Muscle of leg (tissue), 3 donors: ENCODE measurements at regions not wholly inside any gene's neighbourhood (a gene's known extent, or its start where the extent isn't known, plus 50 kb on each side); places are given as distances from the start of the nearest gene placed in this dataset.
"Not testable (repeated sequence)": the region's sequence is repeated elsewhere in the genome, so short reads cannot be mapped to it uniquely, and the experiment has no call there.

Source experiments
- DNase-seq: peaks from one replicate; pipeline ENCODE4 v3.0.0; 2013
- H3K27ac ChIP-seq: one replicate; pipeline ENCODE4 v1.5.1; 2013; ENCODE audit warnings: mild to moderate bottlenecking, low read length, control low read depth
- H3K27me3 ChIP-seq: one replicate; pipeline ENCODE4 v1.6.1; 2013; ENCODE audit warnings: low read length; ENCODE audit not compliant: control insufficient read depth, insufficient read depth
- H3K36me3 ChIP-seq: one replicate; pipeline ENCODE4 v1.6.1; 2013; ENCODE audit warnings: low read length; ENCODE audit not compliant: control insufficient read depth, insufficient read depth
- H3K4me1 ChIP-seq: one replicate; pipeline ENCODE4 v1.6.1; 2013; ENCODE audit warnings: low read length; ENCODE audit not compliant: control insufficient read depth, insufficient read depth
- H3K4me3 ChIP-seq: one replicate; pipeline ENCODE4 v1.5.1; 2013; ENCODE audit warnings: low read length, control low read depth
- H3K9me3 ChIP-seq: replicated peaks from 2 replicates; pipeline ENCODE4 v1.6.1; 2013; ENCODE audit warnings: low read depth, low read length; ENCODE audit not compliant: control insufficient read depth
- WGBS: methylation state at CpG from one replicate; pipeline ENCODE4 v1.1.5; 2013; ENCODE audit warnings: missing lambda C conversion rate; ENCODE audit not compliant: insufficient coverage; 5-methylcytosine and 5-hydroxymethylcytosine counted together

DNA sequence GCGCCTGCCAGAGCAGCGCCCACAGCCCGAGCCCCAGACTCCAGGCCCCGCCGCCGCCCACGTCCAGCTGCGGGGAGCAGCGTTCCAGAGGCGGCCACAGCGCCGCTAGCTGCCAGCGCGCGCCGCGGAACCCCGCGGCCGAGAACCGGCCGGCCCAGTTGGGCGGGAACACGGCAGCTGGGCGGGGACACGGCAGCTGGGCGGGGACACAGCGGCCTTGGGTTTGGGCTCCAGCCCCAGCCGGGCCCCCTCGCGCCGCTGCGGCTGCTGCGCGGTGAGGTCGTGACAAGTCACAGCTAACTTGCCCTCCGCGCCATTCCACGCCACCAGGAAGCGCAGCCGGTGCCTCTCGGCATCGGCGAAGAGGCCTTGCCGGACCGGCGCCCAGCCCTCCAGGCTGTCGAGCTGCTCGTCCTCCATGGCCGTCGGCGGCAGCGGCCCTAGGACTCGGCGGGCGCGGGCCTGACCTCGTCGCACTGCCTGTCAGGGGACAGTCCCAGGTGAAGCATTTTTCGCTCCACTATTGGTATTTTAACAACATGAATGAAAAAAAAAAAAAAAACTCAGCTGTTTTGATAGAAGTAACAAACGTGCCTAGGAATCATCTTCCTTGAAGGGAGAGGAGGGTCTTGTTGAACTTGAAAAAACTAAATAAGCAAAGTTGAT, 56.6 kb upstream of the GOLGA8N start:
- no CpG with 5 or more reads among the region's 61 CpGs for WGBS
- not testable (repeated sequence) for H3K9me3 ChIP-seq, H3K4me1 ChIP-seq, H3K36me3 ChIP-seq, H3K27me3 ChIP-seq, H3K27ac ChIP-seq
- peak overlapping the region; percentile 28 for H3K4me3 ChIP-seq
- DNase-seq: peak; percentile 15

DNA sequence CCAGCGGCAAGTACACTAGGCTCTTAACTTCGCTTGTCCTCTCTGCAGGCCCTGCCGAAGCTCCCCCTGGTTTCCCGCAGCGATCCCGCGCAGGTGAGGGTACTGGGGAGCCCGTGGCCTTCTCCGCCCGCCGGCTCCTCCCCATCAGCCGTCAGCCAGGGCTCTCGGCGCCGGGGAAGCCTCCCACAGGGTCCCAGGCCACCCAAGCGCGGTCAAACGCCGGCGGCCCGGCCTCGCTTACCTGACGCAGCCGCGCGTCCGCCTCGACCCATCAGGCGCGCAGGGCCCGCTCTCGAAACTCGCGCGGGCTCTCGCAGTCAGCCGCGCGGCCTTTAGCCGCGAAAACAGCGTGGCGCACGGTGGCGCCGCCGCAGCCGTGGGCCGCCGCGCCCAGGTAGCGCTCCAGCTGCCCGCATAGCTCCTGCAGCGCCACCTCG, 57.2 kb upstream of the GOLGA8N start:
- H3K4me3 ChIP-seq, H3K27me3 ChIP-seq, H3K27ac ChIP-seq, DNase-seq, H3K36me3 ChIP-seq, H3K4me1 ChIP-seq, H3K9me3 ChIP-seq: not testable (repeated sequence)
- WGBS: no CpG with 5 or more reads among the region's 55 CpGs

DNA sequence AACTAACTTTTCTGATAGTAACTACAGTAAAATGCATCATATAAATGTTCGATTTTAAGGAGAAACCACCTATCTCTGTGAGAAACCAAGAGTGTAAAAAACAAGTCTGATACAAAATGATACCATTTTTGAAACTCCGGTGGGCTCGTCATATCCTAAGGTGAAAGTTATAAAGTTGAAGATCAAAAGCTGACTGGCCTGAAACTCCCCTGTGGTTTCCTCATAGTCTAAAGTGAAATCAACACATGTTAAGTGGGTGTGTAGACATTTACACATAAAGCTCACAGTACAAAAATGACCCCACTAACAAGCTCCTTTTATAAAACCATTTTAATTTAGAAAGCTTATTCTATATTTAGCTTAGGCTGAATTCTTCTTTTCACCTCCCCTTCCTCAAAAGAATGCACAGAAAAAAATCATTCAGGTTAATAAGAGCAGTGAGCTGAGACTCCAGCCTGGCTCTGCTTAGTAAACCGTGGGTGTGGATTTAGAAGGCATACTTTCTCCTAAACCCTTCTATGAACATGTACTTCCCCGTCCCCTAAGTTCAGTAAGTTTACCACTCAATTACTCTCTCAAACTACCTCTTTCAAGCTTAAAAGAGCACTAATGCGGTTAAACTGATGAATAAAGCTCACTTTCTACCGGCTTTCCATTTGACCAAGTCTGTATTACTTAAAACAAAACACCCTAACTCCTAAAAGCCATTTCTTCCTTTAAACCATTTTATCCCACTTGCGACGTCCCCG, 57.9 kb upstream of the GOLGA8N start:
- WGBS: no CpG with 5 or more reads among the region's 10 CpGs
- not testable (repeated sequence) for H3K4me3 ChIP-seq, H3K27me3 ChIP-seq

DNA sequence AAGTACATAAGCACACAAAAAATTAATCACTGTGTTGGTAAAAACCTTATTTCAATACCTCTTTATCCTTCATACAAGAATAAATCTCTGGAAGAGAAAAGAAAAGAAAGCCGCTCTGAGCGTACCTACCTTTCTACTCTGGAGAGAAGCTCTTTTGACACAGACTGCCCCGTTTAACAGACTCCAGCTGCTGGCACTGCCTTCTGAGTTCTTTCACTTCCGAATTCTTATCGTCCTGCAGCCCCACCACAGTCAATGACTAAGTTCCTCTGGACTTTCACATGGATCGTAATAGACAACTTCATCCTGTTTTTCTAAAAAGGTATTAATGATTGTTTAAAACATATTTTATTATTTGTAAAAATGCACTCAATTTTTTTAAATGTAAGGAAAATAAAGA, 67.5 kb upstream of the GOLGA8O start:
- H3K27ac ChIP-seq, H3K9me3 ChIP-seq, H3K36me3 ChIP-seq, H3K4me3 ChIP-seq, H3K27me3 ChIP-seq, H3K4me1 ChIP-seq, DNase-seq: not testable (repeated sequence)
- no CpG with 5 or more reads among the region's 6 CpGs for WGBS

More for the DNA sequence above, 57.9 kb upstream of the GOLGA8N start:
- not testable (repeated sequence) for DNase-seq, H3K9me3 ChIP-seq, H3K4me1 ChIP-seq, H3K36me3 ChIP-seq, H3K27ac ChIP-seq

DNA sequence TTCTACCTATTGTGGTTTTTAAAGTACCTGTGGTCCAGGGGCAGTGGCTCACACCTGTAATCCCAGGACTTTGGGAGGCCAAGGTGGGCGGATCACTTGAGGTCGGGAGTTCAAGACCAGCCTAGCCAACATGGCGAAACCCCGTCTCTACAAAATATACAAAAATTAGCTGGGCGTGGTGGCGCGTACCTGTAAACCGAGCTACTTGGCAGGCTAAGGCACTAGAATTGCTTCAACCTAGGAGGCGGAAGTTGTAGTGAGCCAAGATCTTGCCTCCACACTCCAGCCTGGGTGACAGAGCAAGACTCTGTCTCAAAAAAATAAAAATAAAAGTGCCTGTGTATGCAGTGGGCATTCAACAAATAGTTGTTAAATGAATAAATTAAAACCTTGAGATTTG, 67.0 kb upstream of the GOLGA8O start:
- not testable (repeated sequence) for H3K27ac ChIP-seq, H3K9me3 ChIP-seq, DNase-seq, H3K4me1 ChIP-seq, H3K36me3 ChIP-seq, H3K4me3 ChIP-seq, H3K27me3 ChIP-seq
- WGBS: 100% methylated on average over 5 of the region's 9 CpGs

DNA sequence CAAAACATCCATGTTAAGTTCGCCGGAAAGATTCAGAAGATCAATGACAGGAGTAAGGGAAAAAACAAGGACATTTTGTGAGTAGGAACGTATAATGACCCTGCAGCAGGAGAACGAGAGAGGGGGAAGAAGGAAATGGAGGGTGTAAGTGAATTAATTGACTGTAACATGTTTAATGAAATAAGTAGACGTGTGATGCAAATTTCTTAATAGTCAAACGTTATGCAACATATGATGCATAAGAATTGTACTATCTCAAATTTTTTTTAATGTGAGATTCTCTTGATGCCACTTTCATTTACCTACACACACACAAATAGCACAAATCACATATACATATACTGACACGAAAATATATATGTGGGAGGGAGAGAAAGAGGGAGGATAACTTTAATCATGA, 63.5 kb upstream of the GOLGA8O start:
- not testable (repeated sequence) for H3K9me3 ChIP-seq, H3K4me3 ChIP-seq, H3K4me1 ChIP-seq, H3K27ac ChIP-seq, H3K27me3 ChIP-seq, H3K36me3 ChIP-seq, DNase-seq
- 79% methylated on average over 2 of the region's 7 CpGs for WGBS

DNA sequence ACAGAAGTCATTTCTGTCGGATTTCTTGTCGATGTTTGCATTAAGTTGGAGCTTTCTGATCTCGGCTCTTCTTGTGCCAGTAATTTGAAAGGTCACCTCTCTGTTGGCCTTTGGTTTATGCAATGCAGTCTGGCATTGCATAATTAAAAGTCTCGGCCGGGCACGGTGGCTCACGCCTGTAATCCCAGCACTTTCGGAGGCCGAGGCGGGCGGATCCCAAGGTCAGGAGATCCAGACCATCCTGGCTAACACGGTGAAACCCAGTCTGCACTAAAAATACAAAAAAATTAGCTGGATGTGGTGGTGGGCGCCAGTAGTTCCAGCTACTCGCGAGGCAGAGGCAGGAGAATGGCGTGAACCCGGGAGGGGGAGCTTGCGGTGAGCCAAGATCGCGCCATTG, 62.6 kb upstream of the GOLGA8O start:
- not testable (repeated sequence) for DNase-seq, H3K27me3 ChIP-seq, H3K4me1 ChIP-seq, H3K36me3 ChIP-seq, H3K27ac ChIP-seq, H3K9me3 ChIP-seq, H3K4me3 ChIP-seq
- WGBS: 91% methylated on average over 8 of the region's 20 CpGs

DNA sequence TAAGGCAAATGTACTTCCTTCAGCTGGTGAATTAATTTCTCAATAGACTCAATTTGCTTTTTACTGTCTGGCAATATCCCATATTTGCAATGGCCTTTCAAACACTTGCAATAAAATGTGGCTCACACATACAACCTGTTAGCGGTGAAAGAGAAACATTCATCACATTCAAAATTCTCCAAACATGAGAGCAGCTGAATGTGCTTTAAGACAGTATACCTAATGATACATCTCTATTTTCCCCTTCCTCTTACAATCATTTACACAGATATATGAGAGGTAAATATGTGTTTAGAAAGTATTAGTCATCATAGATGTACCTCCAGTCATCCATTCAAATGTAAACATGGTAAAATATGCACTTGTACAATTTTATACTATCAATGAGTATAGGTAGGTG, 61.5 kb upstream of the GOLGA8O start:
- H3K9me3 ChIP-seq, H3K36me3 ChIP-seq, H3K27me3 ChIP-seq, DNase-seq, H3K4me1 ChIP-seq, H3K4me3 ChIP-seq, H3K27ac ChIP-seq: not testable (repeated sequence)
- no CpG with 5 or more reads among the region's 1 CpG for WGBS

DNA sequence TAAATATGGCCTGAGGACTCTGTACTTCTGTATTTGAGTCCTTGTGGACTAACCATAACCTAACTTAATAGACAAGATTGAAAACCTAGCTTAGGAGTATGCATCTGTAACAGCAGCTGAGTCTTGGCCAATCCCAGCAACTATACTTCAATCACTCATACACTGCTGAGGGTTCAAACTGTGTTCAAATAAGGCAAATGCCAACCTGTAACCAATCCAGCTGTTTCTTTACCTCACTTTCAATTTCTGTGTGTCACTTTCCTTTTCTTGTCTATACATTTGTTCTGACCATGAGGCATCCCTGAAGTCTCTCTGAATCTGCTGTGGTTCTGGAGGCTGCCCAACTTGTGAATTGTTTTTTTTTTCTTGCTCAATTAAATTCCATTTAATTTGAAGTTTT, 57.9 kb upstream of the GOLGA8O start:
- not testable (repeated sequence) for DNase-seq, H3K27me3 ChIP-seq, H3K4me3 ChIP-seq, H3K36me3 ChIP-seq, H3K27ac ChIP-seq, H3K4me1 ChIP-seq, H3K9me3 ChIP-seq

DNA sequence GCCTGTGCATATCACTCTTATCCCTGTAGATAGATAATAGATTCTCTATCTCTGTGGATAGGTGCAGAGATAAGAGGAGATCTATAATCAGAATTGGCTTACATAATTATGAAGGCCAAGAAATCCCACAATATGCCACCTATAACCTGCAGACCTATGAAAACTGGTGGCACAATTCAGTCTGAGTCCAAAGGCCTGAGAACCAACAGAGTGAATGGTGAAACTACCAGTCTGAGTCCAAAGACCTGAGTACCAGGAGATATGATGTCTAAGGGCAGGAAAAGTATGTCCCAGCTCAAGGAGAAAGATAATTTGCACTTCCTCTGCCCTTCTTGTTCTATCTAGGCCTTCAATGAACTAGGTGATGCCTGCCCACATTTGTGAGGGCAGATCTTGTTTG, 54.6 kb upstream of the GOLGA8O start:
- not testable (repeated sequence) for H3K4me1 ChIP-seq, H3K9me3 ChIP-seq, H3K36me3 ChIP-seq, H3K27ac ChIP-seq, DNase-seq, H3K27me3 ChIP-seq, H3K4me3 ChIP-seq

DNA sequence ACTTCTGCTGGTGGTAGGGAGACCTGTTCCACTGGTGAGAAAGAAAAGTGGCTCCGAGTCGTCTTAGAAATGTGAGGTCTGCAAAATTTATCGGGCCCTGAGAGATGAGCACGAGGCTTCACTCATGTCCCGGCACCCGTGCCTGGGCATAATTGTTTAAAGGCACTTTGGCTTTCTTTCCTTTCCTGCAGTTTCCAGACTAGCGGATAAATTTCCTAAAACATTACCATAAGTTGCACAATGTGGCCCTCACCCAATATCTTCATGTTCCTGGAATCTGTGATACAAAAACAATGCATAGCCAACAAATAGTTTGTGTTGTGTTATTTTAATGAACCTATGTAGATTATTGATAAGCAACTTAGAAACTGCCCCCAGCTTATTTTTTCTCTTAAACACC, 52.6 kb upstream of the GOLGA8O start:
- not testable (repeated sequence) for H3K27me3 ChIP-seq, H3K4me1 ChIP-seq, H3K9me3 ChIP-seq, H3K36me3 ChIP-seq, H3K4me3 ChIP-seq, DNase-seq, H3K27ac ChIP-seq
- no CpG with 5 or more reads among the region's 7 CpGs for WGBS
